Liver (tissue), 8 donors: ENCODE measurements at regions not wholly inside any gene's neighbourhood (a gene's known extent, or its start where the extent isn't known, plus 50 kb on each side); places are given as distances from the start of the nearest gene placed in this dataset.

Experiments used
- DNase-seq: peaks from one replicate; pipeline ENCODE4 v3.0.0-alpha.2; 2017; ENCODE audit warnings: low spot score
- H3K27ac ChIP-seq, 2 donors: one replicate each; pipeline ENCODE4 v1.7.0; 2013; ENCODE audit warnings: inconsistent platforms in 2 of 2, low read length in 2 of 2, control low read depth in 1 of 2, low read depth in 1 of 2, mild to moderate bottlenecking in 1 of 2
- H3K27me3 ChIP-seq, 4 donors: one replicate each; pipeline versions ENCODE4 v1.6.1 to v1.7.0; 2013; ENCODE audit warnings: low read length in 3 of 4, inconsistent platforms in 1 of 4, mild to moderate bottlenecking in 1 of 4, moderate library complexity in 1 of 4; ENCODE audit not compliant: control insufficient read depth in 4 of 4, insufficient read depth in 4 of 4
- H3K36me3 ChIP-seq, 4 donors: one replicate each; pipeline versions ENCODE4 v1.6.1 to v1.7.0; 2013; ENCODE audit warnings: low read length in 3 of 4, mild to moderate bottlenecking in 3 of 4, low read depth in 1 of 4, moderate library complexity in 1 of 4; ENCODE audit not compliant: control insufficient read depth in 4 of 4, insufficient read depth in 3 of 4
- H3K4me1 ChIP-seq, 4 donors: one replicate each; pipeline versions ENCODE4 v1.6.1 to v1.7.0; 2013; ENCODE audit warnings: low read length in 3 of 4, mild to moderate bottlenecking in 3 of 4, moderate library complexity in 1 of 4; ENCODE audit not compliant: control insufficient read depth in 4 of 4, insufficient read depth in 4 of 4
- H3K4me3 ChIP-seq, 3 donors: one replicate each; pipeline versions ENCODE4 v1.6.1 to v1.7.0; 2013; ENCODE audit warnings: low read length in 3 of 3, control low read depth in 1 of 3, low read depth in 1 of 3, mild to moderate bottlenecking in 1 of 3
- H3K9ac ChIP-seq, 2 donors: one replicate each; pipeline ENCODE4 v1.7.0; 2013; ENCODE audit warnings: low read length in 2 of 2, mild to moderate bottlenecking in 2 of 2, moderate library complexity in 2 of 2, control low read depth in 1 of 2, low read depth in 1 of 2
- H3K9me3 ChIP-seq, 4 donors: one replicate each; pipeline versions ENCODE4 v1.6.1 to v1.7.0; 2013; ENCODE audit warnings: low read length in 3 of 4; ENCODE audit not compliant: control insufficient read depth in 4 of 4
- ATF3 ChIP-seq: IDR thresholded peaks from 2 replicates; pipeline ENCODE4 v1.6.1; 2016; ENCODE audit warnings: antibody characterized with exemption
- CTCF ChIP-seq: fragments of 150-350 bp; IDR thresholded peaks from 2 replicates; pipeline ENCODE4 v1.5.1; 2017; ENCODE audit warnings: improper control_type of control experiment, low read depth, low read length; ENCODE audit not compliant: missing input control
- EGR1 ChIP-seq, 2 donors: IDR thresholded peaks; 2 replicates each; pipeline ENCODE4 v1.6.1; 2016 to 2018; ENCODE audit warnings: antibody characterized with exemption in 2 of 2, low read depth in 2 of 2
- FOXA1 ChIP-seq: IDR thresholded peaks from 2 replicates; pipeline ENCODE4 v1.6.1; 2016; ENCODE audit warnings: antibody characterized with exemption
- FOXA2 ChIP-seq: IDR thresholded peaks from 2 replicates; pipeline ENCODE4 v1.6.1; 2016; ENCODE audit warnings: antibody characterized with exemption
- GABPA ChIP-seq, 2 donors: IDR thresholded peaks in 1 of 2; conservative IDR thresholded peaks in 1 of 2; 2 replicates each; pipeline ENCODE4 v1.6.1; 2016; ENCODE audit warnings: antibody characterized with exemption in 2 of 2, mild to moderate bottlenecking in 1 of 2, moderate library complexity in 1 of 2
- HNF4A ChIP-seq, 2 donors: conservative IDR thresholded peaks; 2 replicates each; pipeline ENCODE4 v1.6.1; 2016; ENCODE audit warnings: antibody characterized with exemption in 2 of 2, mild to moderate bottlenecking in 2 of 2
- HNF4G ChIP-seq: IDR thresholded peaks from 2 replicates; pipeline ENCODE4 v1.6.1; 2016; ENCODE audit warnings: antibody characterized with exemption
- JUND ChIP-seq, 2 donors: IDR thresholded peaks; 2 replicates each; pipeline ENCODE4 v1.6.1; 2016; ENCODE audit warnings: antibody characterized with exemption in 2 of 2
- MAX ChIP-seq: IDR thresholded peaks from 2 replicates; pipeline ENCODE4 v1.6.1; 2016; ENCODE audit warnings: antibody characterized with exemption
- NR2F2 ChIP-seq: IDR thresholded peaks from 2 replicates; pipeline ENCODE4 v1.6.1; 2016; ENCODE audit warnings: antibody characterized with exemption
- RAD21 ChIP-seq, 2 donors: IDR thresholded peaks; 2 replicates each; pipeline ENCODE4 v1.6.1; 2016; ENCODE audit warnings: antibody characterized with exemption in 2 of 2, mild to moderate bottlenecking in 2 of 2
- REST ChIP-seq: IDR thresholded peaks from 2 replicates; pipeline ENCODE4 v1.6.1; 2016; ENCODE audit warnings: antibody characterized with exemption, mild to moderate bottlenecking
- RXRA ChIP-seq, 2 donors: IDR thresholded peaks; 2 replicates each; pipeline ENCODE4 v1.6.1; 2017 to 2018; ENCODE audit warnings: antibody characterized with exemption in 2 of 2, mild to moderate bottlenecking in 1 of 2
- SP1 ChIP-seq: IDR thresholded peaks from 2 replicates; pipeline ENCODE4 v1.6.1; 2018; ENCODE audit warnings: antibody characterized with exemption, mild to moderate bottlenecking
- TAF1 ChIP-seq: conservative IDR thresholded peaks from 2 replicates; pipeline ENCODE4 v1.6.1; 2016; ENCODE audit warnings: antibody characterized with exemption, mild to moderate bottlenecking
- YY1 ChIP-seq: IDR thresholded peaks from 2 replicates; pipeline ENCODE4 v1.6.1; 2016; ENCODE audit warnings: antibody characterized with exemption, mild to moderate bottlenecking
- ZBTB33 ChIP-seq: IDR thresholded peaks from 2 replicates; pipeline ENCODE4 v1.6.1; 2016; ENCODE audit warnings: antibody characterized with exemption
- WGBS: extraction: QIAGEN DNeasy Blood & Tissue Kit; methylation state at CpG from one replicate; pipeline ENCODE4 v1.1.7; 2013; 5-methylcytosine and 5-hydroxymethylcytosine counted together
- donor health status: healthy.
- donor health status: healthy.
- donor health status: healthy.
- donor health status: healthy.
- donor health status: healthy.

GRCh38 chr16:6536411-6536810, 796.2 kb upstream of the RBFOX1 start:
- no peak for DNase-seq
- TF ChIP-seq NR2F2 (no peak), TAF1 (no peak), MAX (no peak), ATF3 (no peak), HNF4G (no peak), GABPA (IDR thresholded peaks at IDR 0.05 in 1 of 2, conservative IDR thresholded peaks at IDR 0.05 in 1 of 2) (no peak), FOXA2 (no peak), CTCF (no peak), EGR1 (IDR thresholded peaks at IDR 0.05; ENCODE audit: low read depth in 2 of 2) (no peak), RXRA (IDR thresholded peaks at IDR 0.05) (no peak)
- Histone ChIP-seq H3K36me3 (no peaks in the 10 kb centered on the region), H3K4me1 (no peaks in the 10 kb centered on the region), H3K4me3 (no peak overlapping the region), H3K27me3 (peaks cover 0 to 2% (median 0%) of the 10 kb centered on the region in 4 donors), H3K9ac (no peak overlapping the region), H3K27ac (no peak overlapping the region), H3K9me3 (no peaks in the 10 kb centered on the region)
- WGBS = 53% methylated on average over 2 of the region's 2 CpGs

- Histone ChIP-seq H3K9me3 (no peaks in the 10 kb centered on the region), H3K27ac (no peak overlapping the region), H3K27me3 (no peaks in the 10 kb centered on the region), H3K4me1 (no peaks in the 10 kb centered on the region), H3K9ac (no peak overlapping the region), H3K4me3 (no peak overlapping the region), H3K36me3 (no peaks in the 10 kb centered on the region)
- WGBS = 58% methylated on average over 3 of the region's 3 CpGs
- TF ChIP-seq REST (no peak), HNF4A (conservative IDR thresholded peaks at IDR 0.05) (no peak), FOXA1 (no peak), TAF1 (no peak), FOXA2 (no peak), CTCF (no peak), YY1 (no peak), ZBTB33 (no peak), SP1 (no peak), RXRA (IDR thresholded peaks at IDR 0.05) (no peak), MAX (no peak), JUND (IDR thresholded peaks at IDR 0.05) (no peak), ATF3 (no peak), GABPA (IDR thresholded peaks at IDR 0.05 in 1 of 2, conservative IDR thresholded peaks at IDR 0.05 in 1 of 2) (no peak), RAD21 (IDR thresholded peaks at IDR 0.05) (no peak), EGR1 (IDR thresholded peaks at IDR 0.05; ENCODE audit: low read depth in 2 of 2) (no peak), HNF4G (no peak), NR2F2 (no peak)
- DNase-seq = no peak
Measured at GRCh38 chr16:6531067-6531466, 801.6 kb upstream of the RBFOX1 start.
